Embryonic facial prominence (tissue), 1 donor: ENCODE measurements at regions not wholly inside any gene's neighbourhood (a gene's known extent, or its start where the extent isn't known, plus 50 kb on each side); places are given as distances from the start of the nearest gene placed in this dataset.
"Not testable (repeated sequence)": the region's sequence is repeated elsewhere in the genome, so short reads cannot be mapped to it uniquely, and the experiment has no call there.

Source experiments
- DNase-seq: peaks from one replicate; pipeline ENCODE4 v3.0.0-alpha.2; 2016; ENCODE audit errors: extremely low spot score

DNA sequence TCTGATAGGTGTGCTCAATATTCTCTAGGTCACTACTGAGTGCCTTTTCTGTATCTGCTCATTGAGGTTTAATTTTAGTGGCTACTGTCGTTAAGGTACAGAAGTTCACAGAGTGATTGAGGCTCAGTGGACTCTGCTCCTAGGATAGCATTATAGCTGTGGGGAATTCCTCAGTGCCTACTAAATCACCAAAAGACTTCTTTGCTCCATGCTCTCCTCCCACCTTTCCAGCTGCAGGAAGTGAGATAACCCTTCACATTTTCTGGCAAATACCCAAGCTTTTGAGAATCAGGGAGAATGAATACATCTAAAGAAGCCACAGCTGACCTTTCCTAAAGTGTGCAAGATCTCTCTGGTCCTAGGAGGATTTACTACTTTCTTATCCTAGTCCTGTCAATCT, 95.2 kb upstream of the FSIP2 start:
- no peak for DNase-seq

DNA sequence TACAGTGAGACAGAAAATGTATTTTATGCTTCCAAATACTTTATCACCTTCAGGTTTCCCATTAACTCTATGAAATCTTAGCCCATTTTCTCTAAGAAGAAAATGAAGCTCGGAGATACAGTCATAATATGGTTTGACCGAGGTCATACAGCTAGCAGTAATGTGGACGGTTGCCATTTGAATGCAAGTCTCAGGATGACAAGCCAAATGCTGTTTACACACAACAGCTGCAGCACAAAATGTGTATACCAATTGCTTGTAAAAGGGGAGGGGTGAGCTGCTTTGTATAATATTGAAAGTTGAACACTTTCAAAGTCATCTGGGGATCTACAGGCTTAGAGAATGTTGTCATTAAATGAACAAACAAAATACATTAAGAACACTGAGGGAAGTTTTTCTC, 93.8 kb upstream of the FSIP2 start:
- no peak for DNase-seq

DNA sequence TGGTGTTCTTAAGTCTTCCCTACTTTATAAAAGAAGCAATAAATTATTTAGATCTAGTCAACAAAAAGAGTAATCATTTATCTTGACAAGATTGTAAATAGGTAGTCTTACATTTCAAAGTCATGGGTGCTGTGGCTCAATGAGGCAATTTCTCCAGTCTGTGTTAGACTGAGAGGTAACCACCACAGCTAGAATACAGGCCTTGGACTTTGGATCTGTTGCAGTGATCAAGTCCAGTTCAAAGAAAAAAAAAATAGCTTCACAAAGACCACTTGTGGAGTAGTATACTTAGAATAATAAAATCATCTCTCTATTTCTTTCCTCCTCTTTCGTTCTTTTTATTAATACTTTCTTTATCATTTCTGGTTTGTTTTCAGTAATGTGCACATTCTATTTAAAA, 93.1 kb upstream of the FSIP2 start:
- DNase-seq, result no peak

DNA sequence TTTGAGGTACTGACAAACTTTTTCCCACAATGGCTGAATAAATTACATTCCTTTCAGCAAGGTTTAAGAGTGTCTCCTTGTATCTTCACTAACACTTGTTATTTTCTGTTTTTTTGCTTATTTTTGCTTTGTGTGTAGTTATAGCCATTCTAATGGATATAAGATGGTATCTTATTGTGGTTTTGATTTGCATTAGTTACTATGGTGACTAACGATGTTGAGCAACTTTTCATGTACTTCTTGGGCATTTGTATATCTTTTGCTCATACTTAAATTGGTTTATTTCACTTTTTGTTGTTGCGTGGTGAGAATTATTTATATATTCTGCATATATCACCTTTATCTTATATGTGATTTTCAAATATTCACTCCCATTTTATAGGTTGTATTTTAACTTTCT, 79.9 kb upstream of the FSIP2 start:
- no peak for DNase-seq

DNA sequence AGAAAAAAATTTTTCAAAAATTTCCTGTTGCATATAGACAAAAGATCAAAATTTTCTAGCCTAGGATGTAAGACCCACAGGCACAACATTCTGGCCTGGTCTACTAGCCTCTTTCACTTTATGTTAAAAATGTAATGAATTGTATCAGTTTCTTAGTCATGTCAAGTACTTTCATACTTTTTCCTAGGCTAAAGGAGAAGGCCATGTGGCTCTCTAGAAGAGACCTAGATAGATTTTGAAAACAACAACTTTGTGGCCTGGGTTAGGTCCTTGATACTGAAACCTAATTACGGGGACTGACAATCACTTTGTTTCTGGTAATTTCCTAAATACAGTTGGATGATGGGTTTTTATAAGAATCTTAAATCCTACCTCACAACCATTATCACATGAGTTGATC, 74.8 kb upstream of the FSIP2 start:
- DNase-seq, result no peak

DNA sequence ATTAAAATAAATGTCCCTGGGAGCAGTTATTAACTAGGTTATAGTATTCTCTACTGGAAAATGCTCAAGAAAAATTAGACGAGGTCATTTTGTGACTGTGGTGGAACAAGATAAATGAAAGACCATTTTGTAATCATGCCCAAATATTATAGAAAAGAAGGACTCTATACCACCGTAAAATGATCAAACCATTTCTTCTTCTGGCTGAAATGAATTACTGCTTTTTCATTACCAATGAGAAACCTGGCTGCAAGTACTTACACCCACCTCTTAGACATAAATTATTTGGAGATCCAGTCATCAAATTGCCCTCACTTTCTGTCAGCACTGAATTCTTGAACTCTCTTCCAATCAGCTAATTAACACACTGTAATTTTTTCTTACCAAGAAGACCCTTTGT, 74.2 kb upstream of the FSIP2 start:
- DNase-seq, result no peak

DNA sequence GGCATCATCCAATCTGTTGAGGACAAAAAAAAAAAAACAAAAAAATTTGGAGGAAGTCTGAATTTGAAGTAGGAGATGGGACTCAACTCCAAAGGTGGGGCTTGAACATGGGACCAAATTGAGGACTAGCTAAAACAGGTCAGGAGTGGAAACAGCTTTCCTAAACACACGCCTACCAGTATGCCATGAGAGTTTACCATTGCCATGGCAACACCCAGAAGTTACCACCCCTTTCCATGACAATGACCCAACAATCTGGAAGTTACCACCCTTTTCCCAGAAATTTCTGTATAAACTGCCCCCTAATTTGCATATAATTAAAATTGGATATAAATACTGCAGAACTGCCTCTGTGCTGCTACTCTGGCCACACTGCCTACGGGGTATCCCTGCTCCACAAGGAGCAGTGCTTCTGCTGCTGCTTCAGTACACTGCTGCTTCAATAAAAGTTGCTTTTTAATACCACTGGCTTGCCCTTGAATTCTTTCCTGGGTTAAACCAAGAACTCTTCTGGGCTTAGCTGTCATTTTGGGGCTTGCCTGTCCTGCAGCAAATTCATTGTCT, 73.3 kb upstream of the FSIP2 start:
- DNase-seq, result no peak

DNA sequence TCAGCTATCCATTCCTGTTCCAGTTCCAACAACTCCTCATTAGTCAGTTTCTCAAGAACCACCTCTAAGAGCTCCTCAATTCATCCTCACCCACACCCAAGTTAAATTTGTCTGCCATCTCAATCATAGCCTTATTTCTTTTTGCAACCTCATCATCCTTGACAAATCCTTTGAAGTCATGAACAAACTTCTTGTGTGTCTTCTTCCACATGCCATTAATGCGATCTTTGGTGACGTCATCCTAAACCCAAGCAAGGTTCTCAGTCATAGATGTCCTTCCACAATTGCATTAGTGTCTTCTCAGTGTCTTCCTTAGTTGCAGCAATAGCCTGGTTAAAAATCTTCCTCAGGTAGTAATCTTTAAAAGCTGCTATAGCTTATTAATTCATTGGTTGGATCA, 71.2 kb upstream of the FSIP2 start:
- DNase-seq, result no peak

DNA sequence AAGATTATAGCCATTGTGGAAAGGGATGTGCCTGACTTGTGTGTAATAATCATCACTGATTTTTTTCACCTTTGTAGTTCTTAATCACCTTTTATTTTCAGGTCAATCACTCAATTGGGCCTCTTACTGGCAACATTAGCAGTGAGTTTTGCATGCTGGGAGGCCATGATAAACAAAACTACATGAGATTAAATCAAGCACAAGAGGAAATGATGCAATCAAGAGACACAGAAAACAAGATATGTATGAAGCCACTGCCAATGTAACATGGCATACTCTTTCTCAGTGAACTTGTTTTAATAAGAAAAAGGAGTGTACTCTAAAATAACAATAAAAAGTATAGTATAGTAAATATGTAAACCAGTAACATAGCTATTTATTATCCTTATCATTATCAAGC, 69.9 kb upstream of the FSIP2 start:
- no peak for DNase-seq

DNA sequence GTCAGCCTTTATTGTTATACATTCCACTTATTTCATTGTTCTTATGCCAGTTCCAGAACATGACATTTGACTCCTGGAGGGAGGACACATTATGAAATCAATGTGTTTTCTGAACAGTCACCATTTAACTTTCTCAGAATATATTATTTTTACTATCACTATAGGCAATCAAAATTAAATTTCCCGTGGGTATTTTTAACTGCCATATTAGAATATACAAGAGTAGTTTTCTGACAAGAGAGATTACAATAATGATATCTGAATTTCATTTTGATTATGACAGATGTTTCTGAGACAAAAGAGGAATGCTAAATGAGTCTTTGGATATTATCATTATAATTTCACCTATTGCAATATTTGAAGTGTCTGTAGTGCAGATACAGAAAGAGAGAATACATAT, 64.4 kb upstream of the FSIP2 start:
- DNase-seq, result no peak

DNA sequence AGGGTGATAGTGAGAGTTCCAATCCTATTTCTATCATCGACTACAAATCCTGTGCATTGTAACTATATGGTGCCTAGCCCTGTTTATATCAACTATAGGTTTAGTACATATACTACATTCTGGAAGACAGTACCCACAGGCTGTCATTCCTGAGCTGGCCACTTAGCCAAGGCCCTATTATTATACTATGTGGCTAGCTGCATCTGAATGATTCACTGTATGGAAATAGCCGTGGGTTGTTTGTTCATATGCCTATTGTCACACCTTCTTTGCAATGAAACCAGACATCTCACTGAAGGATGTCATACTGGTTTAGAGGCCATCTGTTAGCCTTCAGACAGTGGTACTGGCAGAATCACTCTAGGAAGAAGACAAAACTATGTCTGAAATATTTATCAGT, 62.3 kb upstream of the FSIP2 start:
- no peak for DNase-seq

DNA sequence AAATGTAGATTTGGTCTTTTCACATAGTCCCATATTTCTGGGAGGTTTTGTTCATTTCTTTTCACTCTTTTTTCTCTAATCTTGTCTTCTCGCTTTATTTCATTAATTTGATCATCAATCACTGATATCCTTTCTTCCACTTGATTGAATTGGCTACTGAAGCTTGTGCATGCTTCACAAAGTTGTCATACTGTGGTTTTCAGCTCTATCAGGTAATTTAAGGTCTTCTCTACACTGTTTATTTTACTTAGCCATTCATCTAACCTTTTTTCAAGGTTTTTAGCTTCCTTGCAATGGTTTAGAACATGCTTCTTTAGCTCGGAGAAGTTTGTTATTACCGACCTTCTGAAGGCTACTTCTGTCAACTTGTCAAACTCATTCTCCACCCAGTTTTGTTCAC, 51.6 kb upstream of the FSIP2 start:
- not testable (repeated sequence) for DNase-seq

DNA sequence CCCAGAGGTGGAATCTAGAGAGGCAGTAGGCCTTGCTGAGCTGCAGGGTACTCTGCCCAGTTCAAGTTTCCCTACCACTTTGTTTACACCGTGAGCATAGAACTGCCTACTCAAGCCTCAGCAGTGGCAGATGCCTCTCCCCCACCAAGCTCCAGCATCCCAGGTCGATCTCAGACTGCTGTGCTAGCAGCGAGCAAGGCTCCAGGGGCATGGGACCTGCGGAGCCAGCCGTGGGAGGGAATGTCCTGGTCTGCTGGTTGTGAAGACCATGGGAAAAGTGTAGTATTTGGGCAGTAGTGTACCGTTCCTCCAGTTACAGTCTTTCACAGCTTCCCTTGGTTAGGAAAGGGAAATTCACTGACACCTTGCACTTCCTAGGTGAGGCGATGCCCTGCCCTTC, 50.6 kb upstream of the FSIP2 start:
- no peak for DNase-seq
